ENCODE measurements at regions not wholly inside any gene's neighbourhood (a gene's known extent, or its start where the extent isn't known, plus 50 kb on each side); places are given as distances from the start of the nearest gene placed in this dataset.

- TF ChIP-seq POLR2A (IDR thresholded peaks at IDR 0.05; ENCODE audit: low read length) (no peak), GATA1 (IDR thresholded peaks at IDR 0.05; ENCODE audit: low read depth, low read length) (no peak)
Observed at GRCh38 chr14:45811155-45811554, 558.2 kb upstream of the MIS18BP1 start.

Data from erythroblast (primary cell).